GM19328 (cell line): ENCODE measurements at regions not wholly inside any gene's neighbourhood (a gene's known extent, or its start where the extent isn't known, plus 50 kb on each side); places are given as distances from the start of the nearest gene placed in this dataset.

Experiments used
- ATAC-seq: cut with Tn5 transposase; IDR thresholded peaks from one replicate; pipeline ENCODE4 v1.9.1; 2021; ENCODE audit warnings: mild to moderate bottlenecking, moderate library complexity; ENCODE audit not compliant: unreplicated experiment

GRCh38 chr13:21814604-21815003 is 143.7 kb downstream of the FGF9 start:
- ATAC-seq = no peak

DNA sequence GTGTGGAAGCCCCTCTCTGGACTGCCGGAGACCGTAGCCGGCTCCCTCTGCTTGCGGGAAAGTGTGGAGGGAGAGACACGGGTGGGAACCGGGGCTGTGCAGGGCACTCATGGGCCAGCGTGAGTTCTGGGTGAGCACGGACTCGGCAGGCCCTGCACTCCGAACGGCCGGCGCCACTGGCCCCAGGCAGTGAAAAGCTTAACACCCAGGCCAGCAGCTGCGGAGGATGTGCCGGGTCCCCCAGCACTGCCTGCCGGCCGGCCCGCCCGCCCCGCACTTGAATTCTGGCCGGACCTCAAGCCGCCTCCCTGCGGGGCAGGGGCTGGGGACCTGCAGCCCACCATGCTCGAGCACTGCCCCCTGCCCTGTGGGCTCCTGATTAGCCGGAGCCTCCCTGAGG is 147.0 kb downstream of the FGF9 start:
- no peak for ATAC-seq

- ATAC-seq = no peak
These were observed 151.2 kb downstream of the FGF9 start for GRCh38 chr13:21822029-21822428.

DNA sequence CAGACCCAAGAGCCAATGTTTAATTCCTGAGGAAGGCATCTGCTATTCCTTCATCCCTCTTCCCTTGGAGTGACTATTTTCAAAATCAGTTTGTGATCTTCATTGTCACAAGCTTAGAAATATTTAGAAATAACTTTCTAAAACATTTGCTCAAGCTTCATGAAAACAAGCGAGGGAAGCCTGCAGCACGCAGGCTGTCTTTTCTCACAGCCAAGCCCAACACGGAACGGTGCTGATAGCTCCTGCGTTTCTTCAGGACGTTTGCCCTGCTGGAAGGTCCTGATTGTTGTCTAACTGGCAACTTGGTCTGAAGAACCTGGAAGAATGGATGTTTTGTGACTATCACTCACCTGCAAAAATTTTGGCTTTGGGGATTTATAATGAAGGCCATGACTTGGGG is 152.5 kb downstream of the FGF9 start:
- ATAC-seq = no peak

DNA sequence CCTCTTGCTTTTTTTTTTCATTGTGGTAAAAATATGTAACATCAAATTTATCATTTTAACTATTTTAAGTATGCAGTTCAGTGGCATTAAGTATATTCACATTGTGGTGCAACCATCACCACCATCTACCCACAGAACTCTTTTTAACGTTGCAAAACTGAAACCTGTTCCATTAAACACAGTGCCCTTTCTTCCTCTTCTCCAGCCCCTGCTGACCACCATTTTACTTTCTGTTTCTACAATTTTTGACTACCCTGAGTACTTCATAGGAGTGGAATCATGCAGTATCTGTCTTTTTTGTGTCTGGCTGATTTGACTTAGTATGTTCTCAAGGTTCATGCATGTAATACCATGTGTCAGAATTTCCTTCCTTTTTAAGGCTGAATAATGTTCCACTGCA is 153.1 kb downstream of the FGF9 start:
- no peak for ATAC-seq

DNA sequence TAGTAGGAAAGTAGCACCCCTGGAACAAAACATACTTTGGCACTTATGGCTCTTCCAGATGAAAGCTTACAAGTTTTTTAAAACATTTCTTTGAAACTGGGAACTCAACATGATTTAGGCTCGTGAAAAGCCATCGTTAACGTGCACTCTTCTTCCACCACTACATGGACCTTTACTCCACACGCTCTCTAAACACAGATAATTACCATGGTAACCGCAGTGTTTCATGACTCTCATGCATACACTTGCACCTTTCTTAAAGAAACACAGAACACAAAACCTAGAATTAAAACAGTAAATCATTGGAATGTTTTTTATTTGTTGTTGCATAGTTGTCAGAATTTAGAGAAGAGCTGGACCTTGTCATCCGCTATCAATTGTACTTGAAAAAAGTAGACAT is 154.3 kb downstream of the FGF9 start:
- ATAC-seq = no peak

GRCh38 chr13:21825801-21826200 is 154.9 kb downstream of the FGF9 start:
- ATAC-seq = no peak

GRCh38 chr13:21826214-21827015 is 155.5 kb downstream of the FGF9 start:
- ATAC-seq = no peak

DNA sequence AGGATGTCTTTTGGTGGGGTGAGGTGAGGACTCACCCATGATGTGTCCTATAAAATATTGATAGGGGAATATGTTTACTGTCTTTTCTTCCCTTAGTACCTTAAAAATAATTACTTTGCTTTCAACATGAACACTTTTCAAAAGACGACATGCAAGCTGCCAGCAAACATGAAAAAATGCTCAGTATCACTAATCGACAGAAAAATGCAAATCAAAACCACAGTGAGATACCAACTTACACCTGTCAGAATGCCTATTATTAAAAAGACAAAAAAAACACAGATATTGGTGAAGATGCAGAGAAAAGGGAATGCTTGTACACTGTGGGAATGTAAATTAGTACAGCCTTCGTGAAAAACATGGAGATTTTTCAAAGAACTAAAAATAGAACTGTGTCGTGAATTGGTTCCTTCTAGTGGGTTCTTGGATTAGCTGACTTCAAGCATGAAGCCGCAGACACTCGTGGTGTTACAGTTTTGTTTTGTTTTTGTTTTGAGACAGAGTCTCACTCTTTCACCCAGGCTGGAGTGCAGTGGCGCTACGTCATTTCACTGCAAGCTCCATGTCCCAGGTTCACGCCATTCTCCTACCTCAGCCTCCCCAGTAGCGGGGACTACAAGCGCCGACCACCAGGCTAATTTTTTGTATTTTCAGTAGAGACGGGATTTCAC is 160.9 kb downstream of the FGF9 start:
- ATAC-seq = no peak

GRCh38 chr13:21833921-21834320 is 163.0 kb downstream of the FGF9 start:
- ATAC-seq = no peak

DNA sequence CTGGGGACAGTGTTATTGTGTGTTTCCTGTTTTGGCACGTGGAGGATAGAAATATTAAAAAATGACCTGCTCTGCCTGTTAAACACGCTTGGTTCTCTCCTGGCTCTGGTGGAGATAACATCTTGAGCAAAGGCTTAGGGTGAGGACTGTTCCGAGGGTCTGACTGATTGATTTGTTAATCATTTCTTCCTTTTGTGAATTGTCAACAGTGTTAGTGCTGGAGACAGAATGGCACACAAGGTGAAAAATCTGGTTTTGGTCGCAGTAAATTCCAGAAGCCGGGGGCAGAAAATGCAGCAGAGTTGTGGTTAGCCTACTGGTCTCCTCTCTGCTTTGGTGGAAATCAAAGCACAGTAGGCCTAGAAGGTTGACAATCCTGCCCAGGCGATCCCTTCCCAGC is 163.6 kb downstream of the FGF9 start:
- ATAC-seq = no peak

DNA sequence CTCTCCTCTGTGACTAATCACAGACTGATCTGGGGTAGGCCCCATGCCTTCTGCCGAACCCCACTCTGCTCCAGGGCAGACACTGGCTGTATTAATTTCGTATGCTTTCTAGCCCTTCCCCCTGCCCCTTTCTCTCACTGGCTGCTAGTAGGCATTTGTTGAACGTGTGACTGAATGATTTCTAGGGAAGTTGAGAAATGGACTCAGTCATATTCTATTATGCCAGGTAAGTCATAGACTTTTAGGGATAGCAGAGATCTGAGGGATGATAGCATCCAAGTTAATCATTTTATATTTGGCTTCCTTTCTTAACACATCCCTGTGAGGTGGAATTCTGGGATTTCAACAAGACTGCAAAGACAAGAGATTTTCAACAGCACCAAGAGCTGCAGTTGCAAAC is 166.4 kb downstream of the FGF9 start:
- ATAC-seq = no peak

GRCh38 chr13:21837841-21838551 is 167.1 kb downstream of the FGF9 start:
- ATAC-seq = no peak

GRCh38 chr13:21846605-21847004 is 175.7 kb downstream of the FGF9 start:
- ATAC-seq = no peak

DNA sequence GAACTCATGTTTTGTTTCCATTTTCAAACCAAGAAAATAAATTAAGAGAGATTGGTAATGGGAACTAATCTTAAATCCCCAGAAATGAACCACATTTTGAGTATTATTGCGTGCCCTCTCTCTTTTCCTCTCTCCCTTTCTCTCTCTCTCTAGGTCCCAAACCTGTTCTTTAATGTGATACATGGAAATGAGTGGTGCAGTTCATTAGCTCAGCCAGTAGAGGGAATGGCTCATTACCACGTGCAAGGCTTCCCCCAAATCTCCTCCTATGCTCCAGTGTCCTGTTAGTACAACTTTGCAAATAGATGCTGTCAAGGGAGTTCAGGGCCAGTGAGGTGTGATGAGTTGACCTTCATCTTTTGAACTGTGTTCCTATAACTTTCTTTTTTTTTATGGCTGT is 178.4 kb downstream of the FGF9 start:
- peak; percentile 90 for ATAC-seq

DNA sequence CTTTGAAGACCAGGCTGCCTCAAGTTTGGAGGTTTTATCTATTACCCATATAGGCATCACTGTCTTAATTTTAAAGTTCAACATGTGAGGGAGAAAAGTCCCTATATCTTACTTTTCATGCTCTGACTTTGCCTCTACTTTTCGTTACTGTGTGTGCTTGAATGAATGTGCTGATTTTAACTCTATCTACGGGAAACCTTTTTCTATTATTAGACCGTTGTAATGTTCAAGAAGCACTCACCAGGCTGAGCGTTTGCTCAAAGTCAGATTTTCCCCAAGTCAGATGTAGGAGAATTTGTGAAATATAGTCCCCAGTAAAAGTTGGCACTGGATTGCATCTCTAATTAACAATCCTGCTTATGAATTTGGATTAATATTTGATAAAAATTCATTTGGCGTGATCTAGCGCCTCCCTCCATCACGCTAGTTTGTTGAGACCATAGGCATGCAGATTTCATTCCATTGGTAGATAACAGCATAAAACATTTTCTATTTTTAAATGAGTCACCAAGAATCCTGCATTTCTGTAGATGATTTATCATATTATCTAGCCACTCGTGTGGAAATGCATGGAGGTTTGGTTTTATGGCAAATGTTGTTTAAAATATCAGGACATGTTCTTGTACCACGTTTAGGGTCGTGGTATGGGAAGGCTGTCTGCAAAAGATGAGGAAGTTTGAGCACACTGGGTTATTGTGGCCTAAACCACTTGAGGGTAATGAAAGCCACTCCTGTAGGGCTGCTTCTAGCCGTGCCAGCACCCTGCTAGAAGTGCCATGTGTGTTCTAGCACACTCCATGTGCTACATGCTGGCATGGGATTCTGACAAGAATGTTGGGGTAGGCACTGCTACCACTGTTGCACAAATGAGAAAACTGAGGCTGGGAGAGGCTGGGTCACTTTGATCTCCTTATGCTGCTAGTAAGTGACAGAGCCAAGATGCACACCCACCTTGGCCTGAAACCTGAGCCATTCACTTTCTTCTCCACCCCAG is 179.4 kb downstream of the FGF9 start:
- no peak for ATAC-seq

DNA sequence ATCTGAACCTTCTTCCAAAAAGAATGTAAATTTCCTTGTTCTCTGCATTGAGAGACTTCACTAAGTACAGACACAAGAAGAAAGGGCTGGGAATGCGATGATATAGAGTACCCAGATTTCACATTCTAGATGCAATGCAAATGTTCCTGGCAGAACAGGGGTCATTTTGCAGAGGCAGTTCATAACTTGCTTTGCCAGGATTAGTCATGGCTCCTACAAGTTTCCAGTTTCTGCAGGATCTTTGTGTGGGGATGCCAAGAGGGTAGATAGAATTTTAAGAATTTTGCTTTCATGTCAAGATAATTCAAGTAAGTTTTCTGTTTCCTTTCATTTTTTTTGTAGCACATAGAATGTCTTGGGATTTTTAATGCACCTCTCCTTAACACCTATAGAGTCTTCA is 181.2 kb downstream of the FGF9 start:
- ATAC-seq = no peak

DNA sequence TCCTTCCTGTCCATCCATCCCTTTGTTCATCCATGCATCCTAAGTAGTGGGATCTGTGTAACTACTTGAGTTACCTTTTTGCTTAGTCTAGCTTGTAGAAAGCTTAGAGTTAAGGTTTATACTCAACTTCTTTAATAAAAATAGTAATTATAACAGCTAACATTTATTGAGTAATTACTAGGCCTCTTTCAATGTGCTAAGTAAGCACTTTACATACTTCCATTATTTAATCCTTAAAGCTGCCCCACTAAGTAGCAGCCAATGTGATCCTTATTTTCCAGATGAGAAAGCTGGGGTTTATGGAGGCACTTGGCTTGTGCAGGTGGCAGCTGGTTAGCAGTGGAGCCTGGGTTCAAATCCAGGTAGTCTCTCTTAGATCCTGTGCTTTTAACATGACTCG is 182.9 kb downstream of the FGF9 start:
- no peak for ATAC-seq

DNA sequence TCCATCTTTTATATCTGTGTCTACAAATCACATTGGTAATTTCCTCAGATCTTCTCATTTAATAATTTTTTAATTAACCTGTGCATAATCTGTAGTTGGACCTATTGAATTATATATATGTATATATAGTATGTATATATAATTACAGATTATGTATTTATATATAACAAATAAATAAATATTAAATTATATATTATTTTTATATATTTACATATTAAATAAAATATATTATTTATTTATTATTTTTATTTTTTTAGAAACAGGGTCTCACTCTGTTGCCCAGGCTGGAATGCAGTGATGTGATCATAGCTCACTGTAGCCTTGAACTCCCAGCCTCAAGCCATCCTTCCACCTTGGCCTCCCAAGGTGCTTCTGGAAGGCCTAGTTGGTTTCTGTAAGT is 197.9 kb downstream of the FGF9 start:
- ATAC-seq = no peak

DNA sequence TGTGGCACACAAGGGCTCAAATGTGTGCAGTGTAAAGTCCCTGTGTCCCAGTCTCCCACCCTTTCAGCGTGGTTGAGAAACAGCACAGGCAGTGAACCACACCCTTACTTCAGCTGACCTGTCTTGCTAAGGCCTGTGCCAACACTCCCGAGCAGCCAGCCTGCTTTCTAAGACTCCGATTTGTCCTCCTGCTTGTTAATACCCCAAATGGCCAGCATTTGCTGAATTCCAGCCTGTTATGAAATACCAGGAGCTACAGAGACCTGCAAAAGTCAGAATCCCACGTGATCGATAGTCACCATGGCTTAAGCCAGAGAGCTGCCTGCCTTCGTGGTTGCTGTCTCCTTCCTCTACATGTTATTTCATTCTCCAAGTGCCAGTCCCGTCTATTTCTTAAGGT is 200.5 kb downstream of the FGF9 start:
- ATAC-seq = no peak

- no peak for ATAC-seq
These were observed 201.0 kb downstream of the FGF9 start for GRCh38 chr13:21871919-21872318.
